ENCODE measurements at regions not wholly inside any gene's neighbourhood (a gene's known extent, or its start where the extent isn't known, plus 50 kb on each side); places are given as distances from the start of the nearest gene placed in this dataset.

- H3K4me1 ChIP-seq (ENCODE audit: insufficient read depth, low read length) = no peaks in the 10 kb centered on the region
- no peak overlapping the region for H3K4me2 ChIP-seq (ENCODE audit: low read length)
- H3K4me3 ChIP-seq (ENCODE audit: low read length) = no peak overlapping the region
- no peak overlapping the region for H3K9ac ChIP-seq (ENCODE audit: low read length)
- H3K79me2 ChIP-seq (ENCODE audit: low read length) = no peaks in the 10 kb centered on the region
- ChIA-PET POLR2A (ENCODE audit: unreplicated experiment) (no interaction called here), CTCF (no interaction called here)
- ATAC-seq (no peak), DNase-seq (peak; percentile 50)
- no peaks in the 10 kb centered on the region for H3F3A ChIP-seq (ENCODE audit: low read length, unreplicated experiment)
- H3K27ac ChIP-seq (ENCODE audit: low read length) = no peak overlapping the region
- H3K36me3 ChIP-seq (ENCODE audit: low read depth, low read length) = no peaks in the 10 kb centered on the region
- intact Hi-C loops (cut with micrococcal nuclease) = no loop called here
- H3K9me3 ChIP-seq (ENCODE audit: low read length) = no peaks in the 10 kb centered on the region
- BruUV-seq (replicated peaks) = no TSS peak
- H3K9me2 ChIP-seq (replicated peaks; ENCODE audit: low read length) = no peaks in the 10 kb centered on the region
- TF ChIP-seq EZH2 (IDR thresholded peaks at IDR 0.05; ENCODE audit: low read length, unreplicated experiment) (no peak), EZH2phosphoT487 (IDR thresholded peaks at IDR 0.05; ENCODE audit: borderline replicate concordance, low read length) (no peak)
- TF ChIP-seq, protein P1, sequence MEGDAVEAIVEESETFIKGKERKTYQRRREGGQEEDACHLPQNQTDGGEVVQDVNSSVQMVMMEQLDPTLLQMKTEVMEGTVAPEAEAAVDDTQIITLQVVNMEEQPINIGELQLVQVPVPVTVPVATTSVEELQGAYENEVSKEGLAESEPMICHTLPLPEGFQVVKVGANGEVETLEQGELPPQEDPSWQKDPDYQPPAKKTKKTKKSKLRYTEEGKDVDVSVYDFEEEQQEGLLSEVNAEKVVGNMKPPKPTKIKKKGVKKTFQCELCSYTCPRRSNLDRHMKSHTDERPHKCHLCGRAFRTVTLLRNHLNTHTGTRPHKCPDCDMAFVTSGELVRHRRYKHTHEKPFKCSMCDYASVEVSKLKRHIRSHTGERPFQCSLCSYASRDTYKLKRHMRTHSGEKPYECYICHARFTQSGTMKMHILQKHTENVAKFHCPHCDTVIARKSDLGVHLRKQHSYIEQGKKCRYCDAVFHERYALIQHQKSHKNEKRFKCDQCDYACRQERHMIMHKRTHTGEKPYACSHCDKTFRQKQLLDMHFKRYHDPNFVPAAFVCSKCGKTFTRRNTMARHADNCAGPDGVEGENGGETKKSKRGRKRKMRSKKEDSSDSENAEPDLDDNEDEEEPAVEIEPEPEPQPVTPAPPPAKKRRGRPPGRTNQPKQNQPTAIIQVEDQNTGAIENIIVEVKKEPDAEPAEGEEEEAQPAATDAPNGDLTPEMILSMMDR (conservative IDR thresholded peaks at IDR 0.05; ENCODE audit: low read depth, low read length) = no peak
- no peaks in the 10 kb centered on the region for H4K20me1 ChIP-seq (ENCODE audit: low read length)
- H2AFZ ChIP-seq (ENCODE audit: low read length) = no peak overlapping the region
- H3K27me3 ChIP-seq (ENCODE audit: low read length) = no peaks in the 10 kb centered on the region
Observed at GRCh38 chr10:2111965-2112364, 374.6 kb upstream of the ADARB2 start.

DNA sequence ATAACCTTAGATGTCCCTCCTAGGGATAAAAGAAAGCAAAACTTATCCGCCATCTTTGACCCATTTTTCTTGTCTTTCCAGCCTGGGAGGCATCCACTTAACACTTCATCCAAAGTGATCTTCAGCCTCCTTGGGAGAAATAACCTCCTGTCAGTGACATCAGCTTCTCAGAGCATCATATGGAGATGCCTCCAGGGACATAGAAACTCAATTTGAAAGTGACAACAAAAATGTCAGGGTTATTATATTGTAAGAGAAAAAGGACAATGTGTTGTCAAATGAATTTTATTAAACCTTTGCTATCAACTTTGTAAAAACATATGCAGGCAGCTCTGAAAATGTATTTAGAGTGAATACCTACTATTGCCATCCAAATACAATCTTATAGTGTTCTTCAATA, 371.2 kb upstream of the ADARB2 start:
- intact Hi-C loops (cut with micrococcal nuclease) = no loop called here
- H3K4me2 ChIP-seq (ENCODE audit: low read length) = no peak overlapping the region
- no peaks in the 10 kb centered on the region for H3F3A ChIP-seq (ENCODE audit: low read length, unreplicated experiment)
- no peaks in the 10 kb centered on the region for H4K20me1 ChIP-seq (ENCODE audit: low read length)
- H3K9ac ChIP-seq (ENCODE audit: low read length) = no peak overlapping the region
- no peak for DNase-seq
- H3K27me3 ChIP-seq (ENCODE audit: low read length) = no peaks in the 10 kb centered on the region
- TF ChIP-seq EZH2 (IDR thresholded peaks at IDR 0.05; ENCODE audit: low read length, unreplicated experiment) (no peak), EZH2phosphoT487 (IDR thresholded peaks at IDR 0.05; ENCODE audit: borderline replicate concordance, low read length) (no peak)
- TF ChIP-seq, protein P1 (conservative IDR thresholded peaks at IDR 0.05; ENCODE audit: low read depth, low read length) = no peak
- BruUV-seq (replicated peaks) = no TSS peak
- H3K36me3 ChIP-seq (ENCODE audit: low read depth, low read length) = no peaks in the 10 kb centered on the region
- CTCF ChIA-PET = no interaction called here
- H3K4me1 ChIP-seq (ENCODE audit: insufficient read depth, low read length) = no peaks in the 10 kb centered on the region
- no peak overlapping the region for H3K4me3 ChIP-seq (ENCODE audit: low read length)
- no peak for ATAC-seq
- H3K9me3 ChIP-seq (ENCODE audit: low read length) = no peaks in the 10 kb centered on the region
- H3K79me2 ChIP-seq (ENCODE audit: low read length) = no peaks in the 10 kb centered on the region
- no peak overlapping the region for H3K27ac ChIP-seq (ENCODE audit: low read length)
- H3K9me2 ChIP-seq (replicated peaks; ENCODE audit: low read length) = no peaks in the 10 kb centered on the region
- POLR2A ChIA-PET (ENCODE audit: unreplicated experiment) = no interaction called here
- no peak overlapping the region for H2AFZ ChIP-seq (ENCODE audit: low read length)

DNA sequence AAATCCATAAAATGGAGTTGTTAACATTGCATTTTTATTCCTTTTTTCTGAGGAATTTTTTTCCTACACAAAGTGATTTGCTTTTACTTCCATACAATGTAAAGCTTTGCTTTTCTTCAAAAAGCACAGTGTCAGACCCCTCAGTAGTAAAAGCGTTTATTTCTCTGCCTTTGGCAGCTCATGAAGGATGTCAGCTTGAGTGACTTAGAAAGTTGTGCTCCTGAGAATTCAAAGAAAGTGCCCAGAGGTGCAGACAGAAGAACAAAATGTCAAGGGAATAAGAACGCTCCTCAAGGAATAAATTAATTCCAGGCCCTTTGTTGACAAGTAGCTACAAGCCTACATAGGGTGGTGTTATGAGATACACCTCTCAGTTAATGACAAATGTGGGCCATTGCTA, 369.3 kb upstream of the ADARB2 start:
- no peak overlapping the region for H3K4me2 ChIP-seq (ENCODE audit: low read length)
- ATAC-seq (no peak), DNase-seq (no peak)
- no peaks in the 10 kb centered on the region for H3K27me3 ChIP-seq (ENCODE audit: low read length)
- no peaks in the 10 kb centered on the region for H3K9me3 ChIP-seq (ENCODE audit: low read length)
- H3K36me3 ChIP-seq (ENCODE audit: low read depth, low read length) = no peaks in the 10 kb centered on the region
- no peaks in the 10 kb centered on the region for H3F3A ChIP-seq (ENCODE audit: low read length, unreplicated experiment)
- ChIA-PET CTCF (interaction anchor here (0.7 kb wide), 1 partner anchor 596 kb away, joined by 3 read pairs; no protein-coding TSS in a partner anchor), POLR2A (ENCODE audit: unreplicated experiment) (no interaction called here)
- no peak overlapping the region for H3K27ac ChIP-seq (ENCODE audit: low read length)
- no peaks in the 10 kb centered on the region for H3K4me1 ChIP-seq (ENCODE audit: insufficient read depth, low read length)
- H3K79me2 ChIP-seq (ENCODE audit: low read length) = no peaks in the 10 kb centered on the region
- no peaks in the 10 kb centered on the region for H3K9me2 ChIP-seq (replicated peaks; ENCODE audit: low read length)
- H2AFZ ChIP-seq (ENCODE audit: low read length) = no peak overlapping the region
- intact Hi-C loops (cut with micrococcal nuclease) = no loop called here
- no peak overlapping the region for H3K9ac ChIP-seq (ENCODE audit: low read length)
- no peak overlapping the region for H3K4me3 ChIP-seq (ENCODE audit: low read length)
- no peaks in the 10 kb centered on the region for H4K20me1 ChIP-seq (ENCODE audit: low read length)
- TF ChIP-seq, protein P1 (conservative IDR thresholded peaks at IDR 0.05; ENCODE audit: low read depth, low read length) = no peak
- TF ChIP-seq EZH2phosphoT487 (IDR thresholded peaks at IDR 0.05; ENCODE audit: borderline replicate concordance, low read length) = no peak
- TF ChIP-seq EZH2 (IDR thresholded peaks at IDR 0.05; ENCODE audit: low read length, unreplicated experiment) = no peak
- BruUV-seq (replicated peaks) = no TSS peak

Data from PC-3 (cell line).